H9 (cell line): ENCODE measurements at regions not wholly inside any gene's neighbourhood (a gene's known extent, or its start where the extent isn't known, plus 50 kb on each side); places are given as distances from the start of the nearest gene placed in this dataset.

Experiments
- DNase-seq: peaks from one replicate; pipeline ENCODE4 v3.0.0-alpha.2; 2017
- H2AFZ ChIP-seq: one replicate; pipeline ENCODE4 v1.6.1; 2013; ENCODE audit warnings: mild to moderate bottlenecking, low read length, control low read depth, moderate library complexity
- H2AK5ac ChIP-seq: 2 replicates; pipeline ENCODE4 v1.6.1; 2013; ENCODE audit warnings: low read length, control low read depth, mixed read lengths; ENCODE audit not compliant: insufficient read length
- H2BK120ac ChIP-seq: one replicate; pipeline ENCODE4 v1.6.1; 2013; ENCODE audit warnings: low read depth, mild to moderate bottlenecking, low read length, control low read depth, inconsistent platforms; ENCODE audit not compliant: poor library complexity, severe bottlenecking
- H2BK12ac ChIP-seq: 2 replicates; pipeline ENCODE4 v1.6.1; 2013; ENCODE audit warnings: low read length, control low read depth, mixed read lengths, low read depth; ENCODE audit not compliant: insufficient read length
- H2BK15ac ChIP-seq: 2 replicates; pipeline ENCODE4 v1.6.1; 2013; ENCODE audit warnings: low read depth, low read length, control low read depth
- H2BK20ac ChIP-seq: one replicate; pipeline ENCODE4 v1.6.1; 2013; ENCODE audit warnings: low read depth, mild to moderate bottlenecking, low read length, control low read depth, inconsistent platforms; ENCODE audit not compliant: poor library complexity, severe bottlenecking
- H2BK5ac ChIP-seq: 2 replicates; pipeline ENCODE4 v1.6.1; 2013; ENCODE audit warnings: low read length, control low read depth, mixed read lengths; ENCODE audit not compliant: insufficient read length
- H3K14ac ChIP-seq: 2 replicates; pipeline ENCODE4 v1.6.1; 2013; ENCODE audit warnings: low read length, control low read depth; ENCODE audit not compliant: insufficient read depth
- H3K18ac ChIP-seq: 2 replicates; pipeline ENCODE4 v1.6.1; 2013; ENCODE audit warnings: low read depth, mild to moderate bottlenecking, mixed read lengths, low read length, control low read depth; ENCODE audit not compliant: insufficient read length
- H3K23ac ChIP-seq: 2 replicates; pipeline ENCODE4 v1.6.1; 2013; ENCODE audit warnings: low read length, control low read depth, mixed read lengths, low read depth; ENCODE audit not compliant: insufficient read length
- H3K23me2 ChIP-seq: 2 replicates; pipeline ENCODE4 v1.6.1; 2013; ENCODE audit warnings: low read depth, mild to moderate bottlenecking, mixed read lengths, low read length, control low read depth; ENCODE audit not compliant: insufficient read length, poor library complexity, severe bottlenecking
- H3K27ac ChIP-seq: 2 replicates; pipeline ENCODE4 v1.5.1; 2013; ENCODE audit warnings: low read length, control low read depth, mixed read lengths, low read depth; ENCODE audit not compliant: insufficient read length
- H3K27me3 ChIP-seq: 2 replicates; pipeline ENCODE4 v1.6.1; 2013; ENCODE audit warnings: low read length, control low read depth, inconsistent platforms; ENCODE audit not compliant: insufficient read depth
- H3K4ac ChIP-seq: 2 replicates; pipeline ENCODE4 v1.6.1; 2013; ENCODE audit warnings: low read depth, mild to moderate bottlenecking, control low read depth, inconsistent platforms, low read length, moderate library complexity
- H3K4me1 ChIP-seq: 2 replicates; pipeline ENCODE4 v1.6.1; 2013; ENCODE audit warnings: low read length, control low read depth, inconsistent platforms; ENCODE audit not compliant: insufficient read depth
- H3K4me2 ChIP-seq: 2 replicates; pipeline ENCODE4 v1.6.1; 2013; ENCODE audit warnings: low read length, control low read depth, mixed read lengths; ENCODE audit not compliant: insufficient read length, insufficient read depth
- H3K56ac ChIP-seq: 2 replicates; pipeline ENCODE4 v1.6.1; 2013; ENCODE audit warnings: low read depth, mild to moderate bottlenecking, mixed read lengths, low read length, control low read depth; ENCODE audit not compliant: insufficient read length
- H3K79me1 ChIP-seq: 2 replicates; pipeline ENCODE4 v1.6.1; 2013; ENCODE audit warnings: low read depth, mild to moderate bottlenecking, moderate library complexity, low read length, control low read depth, inconsistent platforms; ENCODE audit not compliant: insufficient read depth, poor library complexity, severe bottlenecking
- H3K79me2 ChIP-seq: 2 replicates; pipeline ENCODE4 v1.6.1; 2013; ENCODE audit warnings: low read length, control low read depth, inconsistent platforms; ENCODE audit not compliant: insufficient read depth
- H3K9ac ChIP-seq: 2 replicates; pipeline ENCODE4 v1.6.1; 2013; ENCODE audit warnings: low read length, control low read depth, mixed read lengths; ENCODE audit not compliant: insufficient read length; ENCODE audit errors: extremely low read depth
- H3K9me3 ChIP-seq: one replicate; pipeline ENCODE4 v1.6.1; 2013; ENCODE audit warnings: low read depth, low read length, inconsistent platforms; ENCODE audit not compliant: control insufficient read depth
- H3T11ph ChIP-seq: one replicate; pipeline ENCODE4 v1.6.1; 2013; ENCODE audit warnings: mild to moderate bottlenecking, low read length, control low read depth, inconsistent platforms
- H4K20me1 ChIP-seq: one replicate; pipeline ENCODE4 v1.6.1; 2013; ENCODE audit not compliant: control insufficient read depth, insufficient read length, insufficient read depth
- H4K5ac ChIP-seq: 2 replicates; pipeline ENCODE4 v1.6.1; 2013; ENCODE audit warnings: low read depth, mild to moderate bottlenecking, mixed read lengths, low read length, control low read depth; ENCODE audit not compliant: insufficient read length
- H4K8ac ChIP-seq: replicated peaks from 2 replicates; pipeline ENCODE4 v1.6.1; 2013; ENCODE audit warnings: low read length, control low read depth, mixed read lengths, low read depth; ENCODE audit not compliant: insufficient read length
- H4K91ac ChIP-seq: 2 replicates; pipeline ENCODE4 v1.6.1; 2013; ENCODE audit warnings: low read depth, mild to moderate bottlenecking, moderate library complexity, mixed read lengths, low read length, control low read depth; ENCODE audit not compliant: insufficient read length
- H3K27ac Mint-ChIP-seq, 3 experiments: 2 replicates in 2 of 3; 3 replicates in 1 of 3; pipeline ENCODE4 v1.8.0; 2020 to 2021; ENCODE audit warnings: mixed read lengths in 3 of 3, mild to moderate bottlenecking in 1 of 3, moderate library complexity in 1 of 3
- H3K27me3 Mint-ChIP-seq: 2 replicates; pipeline ENCODE4 v1.8.0; 2021; ENCODE audit warnings: low read depth, mild to moderate bottlenecking, moderate library complexity, mixed read lengths
- H3K36me3 Mint-ChIP-seq, 3 experiments: 2 replicates in 2 of 3; 3 replicates in 1 of 3; pipeline ENCODE4 v1.8.0; 2020 to 2021; ENCODE audit warnings: low read depth in 3 of 3, mixed read lengths in 3 of 3; ENCODE audit not compliant: insufficient read depth in 1 of 3
- H3K4me1 Mint-ChIP-seq, 2 experiments: 2 replicates each; pipeline ENCODE4 v1.8.0; 2020; ENCODE audit warnings: mixed read lengths in 2 of 2
- H3K4me3 Mint-ChIP-seq, 2 experiments: 2 replicates in 1 of 2; 3 replicates in 1 of 2; pipeline ENCODE4 v1.8.0; 2020 to 2021; ENCODE audit warnings: mild to moderate bottlenecking in 2 of 2, mixed read lengths in 2 of 2, moderate library complexity in 1 of 2
- H3K9me3 Mint-ChIP-seq, 2 experiments: 2 replicates in 1 of 2; 3 replicates in 1 of 2; pipeline ENCODE4 v1.8.0; 2020; ENCODE audit warnings: mild to moderate bottlenecking in 2 of 2, mixed read lengths in 2 of 2, moderate library complexity in 1 of 2
- WGBS: extraction: QIAGEN DNeasy Blood & Tissue Kit; methylation state at CpG from one replicate; pipeline ENCODE4 v1.1.7; 2013; ENCODE audit warnings: missing lambda C conversion rate, low lambda C conversion rate, mixed read lengths; ENCODE audit not compliant: insufficient read length; ENCODE audit errors: extremely low coverage; 5-methylcytosine and 5-hydroxymethylcytosine counted together
- TF ChIP-seq, protein P1 (sequence below): fragments of 200-600 bp; sonication (generic); conservative IDR thresholded peaks from 3 replicates; pipeline ENCODE4 v1.8.0; 2021; ENCODE audit warnings: antibody characterized with exemption, mild to moderate bottlenecking

DNA sequence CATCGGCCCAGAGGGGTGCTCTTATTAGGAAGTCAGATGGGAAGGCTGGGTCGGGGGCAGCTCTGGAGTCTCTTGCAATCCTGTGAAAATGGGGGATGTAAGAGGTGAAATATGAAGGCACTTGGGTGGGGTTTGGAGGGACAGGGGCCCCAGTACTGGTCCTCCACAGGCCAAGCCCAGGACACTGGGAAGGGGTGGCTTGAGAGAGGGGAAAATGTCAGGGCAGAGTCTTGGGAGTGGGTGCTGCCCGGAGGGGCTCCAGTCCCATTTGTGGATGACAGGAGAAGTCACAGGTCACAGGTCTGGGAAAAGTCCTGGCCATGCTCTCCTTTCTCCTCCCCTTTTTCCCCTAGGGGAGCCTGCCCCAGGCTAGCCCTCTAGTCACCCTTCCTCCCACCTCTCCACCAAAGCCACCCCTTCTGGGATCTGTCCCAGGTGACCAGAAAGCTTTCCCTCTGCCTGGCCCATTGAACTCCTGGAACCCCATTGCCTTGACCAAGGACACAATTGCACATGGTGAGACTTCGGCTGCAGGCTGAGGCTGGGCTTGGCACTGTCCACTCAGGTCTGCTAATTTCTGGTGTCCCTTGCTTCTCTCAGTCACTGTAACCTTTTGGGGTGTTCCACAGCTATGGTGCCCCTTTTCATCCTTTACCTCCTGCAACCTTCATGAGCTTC lies 1465.0 kb downstream of the TBC1D22A start:
- peaks cover 12% of the 10 kb centered on the region for H3K27me3 Mint-ChIP-seq
- peaks cover 5% of the 10 kb centered on the region for H3K9me3 ChIP-seq
- no peak overlapping the region for H4K91ac ChIP-seq
- no peak overlapping the region for H3K14ac ChIP-seq
- peaks cover 0 to 9% (median 5%) of the 10 kb centered on the region in 3 experiments; a peak in 4 of 7 replicates for H3K36me3 Mint-ChIP-seq
- H2AFZ ChIP-seq = no peak overlapping the region
- no peak overlapping the region for H2BK15ac ChIP-seq
- no peak overlapping the region for H4K8ac ChIP-seq
- DNase-seq = no peak
- no peaks in the 10 kb centered on the region for H3K23me2 ChIP-seq
- no peaks in the 10 kb centered on the region for H4K20me1 ChIP-seq
- no peak overlapping the region for H3K23ac ChIP-seq
- H3K4me1 Mint-ChIP-seq = peaks cover 5% of the 10 kb centered on the region in 2 experiments; a peak in 3 of 4 replicates
- no peaks in the 10 kb centered on the region for H3K4me1 ChIP-seq
- no peak overlapping the region for H3T11ph ChIP-seq
- H3K27me3 ChIP-seq = no peaks in the 10 kb centered on the region
- no peak overlapping the region for H4K5ac ChIP-seq
- H3K9ac ChIP-seq = no peak overlapping the region
- TF ChIP-seq, protein P1, sequence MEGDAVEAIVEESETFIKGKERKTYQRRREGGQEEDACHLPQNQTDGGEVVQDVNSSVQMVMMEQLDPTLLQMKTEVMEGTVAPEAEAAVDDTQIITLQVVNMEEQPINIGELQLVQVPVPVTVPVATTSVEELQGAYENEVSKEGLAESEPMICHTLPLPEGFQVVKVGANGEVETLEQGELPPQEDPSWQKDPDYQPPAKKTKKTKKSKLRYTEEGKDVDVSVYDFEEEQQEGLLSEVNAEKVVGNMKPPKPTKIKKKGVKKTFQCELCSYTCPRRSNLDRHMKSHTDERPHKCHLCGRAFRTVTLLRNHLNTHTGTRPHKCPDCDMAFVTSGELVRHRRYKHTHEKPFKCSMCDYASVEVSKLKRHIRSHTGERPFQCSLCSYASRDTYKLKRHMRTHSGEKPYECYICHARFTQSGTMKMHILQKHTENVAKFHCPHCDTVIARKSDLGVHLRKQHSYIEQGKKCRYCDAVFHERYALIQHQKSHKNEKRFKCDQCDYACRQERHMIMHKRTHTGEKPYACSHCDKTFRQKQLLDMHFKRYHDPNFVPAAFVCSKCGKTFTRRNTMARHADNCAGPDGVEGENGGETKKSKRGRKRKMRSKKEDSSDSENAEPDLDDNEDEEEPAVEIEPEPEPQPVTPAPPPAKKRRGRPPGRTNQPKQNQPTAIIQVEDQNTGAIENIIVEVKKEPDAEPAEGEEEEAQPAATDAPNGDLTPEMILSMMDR = no peak
- no peak overlapping the region for H2BK20ac ChIP-seq
- H3K79me2 ChIP-seq = no peaks in the 10 kb centered on the region
- no CpG with 5 or more reads among the region's 4 CpGs for WGBS
- no peak overlapping the region for H3K4ac ChIP-seq
- no peak overlapping the region for H3K4me2 ChIP-seq
- no peak overlapping the region for H3K27ac ChIP-seq
- no peak overlapping the region for H3K4me3 Mint-ChIP-seq
- H2BK12ac ChIP-seq = no peak overlapping the region
- peaks cover 11 to 17% of the 10 kb centered on the region in 2 experiments for H3K9me3 Mint-ChIP-seq
- no peak overlapping the region for H3K56ac ChIP-seq
- H2AK5ac ChIP-seq = no peak overlapping the region
- H3K79me1 ChIP-seq = no peaks in the 10 kb centered on the region
- H2BK120ac ChIP-seq = no peak overlapping the region
- no peak overlapping the region for H3K27ac Mint-ChIP-seq
- H3K18ac ChIP-seq = no peak overlapping the region
- H2BK5ac ChIP-seq = no peak overlapping the region
